Neural cell (in vitro differentiated cells): ENCODE measurements at regions not wholly inside any gene's neighbourhood (a gene's known extent, or its start where the extent isn't known, plus 50 kb on each side); places are given as distances from the start of the nearest gene placed in this dataset.

Experiments
- H2AFZ ChIP-seq: fragments of 200-600, 300-800 bp; sonication (generic), shearing (Covaris generic); 2 replicates; pipeline ENCODE4 v1.6.0; 2014; ENCODE audit warnings: low read depth, mild to moderate bottlenecking, antibody characterized with exemption, low read length, moderate library complexity
- H3F3A ChIP-seq: fragments of 200-600 bp; shearing (Covaris generic); 2 replicates; pipeline ENCODE4 v1.6.1; 2016; ENCODE audit warnings: mild to moderate bottlenecking, moderate library complexity, mixed read lengths, antibody characterized with exemption, low read length; ENCODE audit not compliant: insufficient read depth, poor library complexity, severe bottlenecking
- H3K27ac ChIP-seq: fragments of 200-600, 300-800 bp; sonication (generic), shearing (Covaris generic); 2 replicates; pipeline ENCODE4 v1.5.1; 2014; ENCODE audit warnings: mild to moderate bottlenecking, low read length, moderate library complexity
- H3K27me3 ChIP-seq: fragments of 300-800, 200-600 bp; sonication (generic), shearing (Covaris generic); 2 replicates; pipeline ENCODE4 v1.6.0; 2014; ENCODE audit warnings: mild to moderate bottlenecking, low read depth, low read length, moderate library complexity; ENCODE audit not compliant: insufficient read depth
- H3K36me3 ChIP-seq: fragments of 300-800, 200-600 bp; sonication (generic), shearing (Covaris generic); 2 replicates; pipeline ENCODE4 v1.5.1; 2014; ENCODE audit warnings: mild to moderate bottlenecking, antibody characterized with exemption, low read length, moderate library complexity; ENCODE audit not compliant: insufficient read depth
- H3K4me2 ChIP-seq: fragments of 300-800, 200-600 bp; sonication (generic), shearing (Covaris generic); 2 replicates; pipeline ENCODE4 v1.6.0; 2014; ENCODE audit warnings: mild to moderate bottlenecking, low read length
- H3K4me3 ChIP-seq: fragments of 300-800, 200-600 bp; sonication (generic), shearing (Covaris generic); 2 replicates; pipeline ENCODE4 v1.5.1; 2014; ENCODE audit warnings: mild to moderate bottlenecking, low read length, moderate library complexity
- H3K79me2 ChIP-seq: fragments of 200-600 bp; shearing (Covaris generic); replicated peaks from 2 replicates; pipeline ENCODE4 v1.6.0; 2014; ENCODE audit warnings: mild to moderate bottlenecking, low read length, moderate library complexity; ENCODE audit not compliant: insufficient read depth
- H3K9ac ChIP-seq: fragments of 300-800, 200-600 bp; sonication (generic), shearing (Covaris generic); 2 replicates; pipeline ENCODE4 v1.6.1; 2016; ENCODE audit warnings: mild to moderate bottlenecking, low read length, mixed read lengths
- H3K9me2 ChIP-seq: fragments of 200-600 bp; shearing (Covaris generic); 2 replicates; pipeline ENCODE4 v1.6.1; 2016; ENCODE audit warnings: mild to moderate bottlenecking, low read length, mixed read lengths; ENCODE audit not compliant: insufficient read depth
- H3K9me3 ChIP-seq: fragments of 200-600, 300-800 bp; sonication (generic), shearing (Covaris generic); 2 replicates; pipeline ENCODE4 v1.6.1; 2016; ENCODE audit warnings: mild to moderate bottlenecking, mixed run types, low read length, moderate library complexity, mixed read lengths
- H4K20me1 ChIP-seq: fragments of 200-600 bp; shearing (Covaris generic); 2 replicates; pipeline ENCODE4 v1.6.1; 2016; ENCODE audit warnings: mild to moderate bottlenecking, mixed run types; ENCODE audit not compliant: insufficient read depth
- CTCF ChIP-seq: fragments of 450-650 bp; IDR thresholded peaks from 2 replicates; pipeline ENCODE4 v1.5.1; 2014; ENCODE audit warnings: antibody characterized with exemption, mild to moderate bottlenecking, moderate library complexity; ENCODE audit not compliant: poor library complexity, severe bottlenecking
- EP300 ChIP-seq: fragments of 450-650 bp; conservative IDR thresholded peaks from 2 replicates; pipeline ENCODE4 v1.6.1; 2014; ENCODE audit warnings: antibody characterized with exemption, mild to moderate bottlenecking, moderate library complexity; ENCODE audit not compliant: poor library complexity, severe bottlenecking
- EZH2 ChIP-seq: fragments of 200-600, 300-800 bp; shearing (Covaris generic), sonication (generic); IDR thresholded peaks from 2 replicates; pipeline ENCODE4 v1.6.1; 2014; ENCODE audit warnings: antibody characterized with exemption, low read length, borderline replicate concordance, mild to moderate bottlenecking; ENCODE audit not compliant: insufficient read depth, poor library complexity, severe bottlenecking
- MXI1 ChIP-seq: fragments of 450-650 bp; conservative IDR thresholded peaks from 2 replicates; pipeline ENCODE4 v1.6.1; 2014; ENCODE audit warnings: antibody characterized with exemption, mild to moderate bottlenecking; ENCODE audit not compliant: poor library complexity, severe bottlenecking
- POLR2AphosphoS5 ChIP-seq: IDR thresholded peaks from 2 replicates; pipeline ENCODE4 v1.6.1; 2012
- RAD21 ChIP-seq: fragments of 450-650 bp; conservative IDR thresholded peaks from 2 replicates; pipeline ENCODE4 v1.6.1; 2014; ENCODE audit warnings: antibody characterized with exemption, mild to moderate bottlenecking, moderate library complexity
- REST ChIP-seq: IDR thresholded peaks from 2 replicates; pipeline ENCODE4 v1.6.1; 2012; ENCODE audit warnings: borderline replicate concordance
- SMC3 ChIP-seq: fragments of 450-650 bp; conservative IDR thresholded peaks from 2 replicates; pipeline ENCODE4 v1.6.1; 2014; ENCODE audit warnings: antibody characterized with exemption, mild to moderate bottlenecking, moderate library complexity; ENCODE audit not compliant: poor library complexity
- TAF1 ChIP-seq: IDR thresholded peaks from 2 replicates; pipeline ENCODE4 v1.6.1; 2012; ENCODE audit warnings: low read depth

- no peaks in the 10 kb centered on the region for H3K9me2 ChIP-seq
- no peak overlapping the region for H3K9ac ChIP-seq
- no peak for TF ChIP-seq EZH2
- TF ChIP-seq SMC3: no peak
- no peak for TF ChIP-seq POLR2AphosphoS5
- TF ChIP-seq REST: no peak
- TF ChIP-seq EP300: no peak
- no peak for TF ChIP-seq RAD21
- TF ChIP-seq TAF1: no peak
- TF ChIP-seq CTCF: no peak
- TF ChIP-seq MXI1: no peak
Observed at GRCh38 chr1:71147637-71148360, 67.0 kb upstream of the ZRANB2 start.

GRCh38 chr1:71135571-71135970 is 54.7 kb upstream of the ZRANB2 start:
- H3K9me2 ChIP-seq: no peaks in the 10 kb centered on the region
- H3K4me2 ChIP-seq: no peak overlapping the region
- H3K9ac ChIP-seq: no peak overlapping the region
- no peaks in the 10 kb centered on the region for H3K27me3 ChIP-seq
- H3K27ac ChIP-seq: no peak overlapping the region
- H3K36me3 ChIP-seq: no peaks in the 10 kb centered on the region
- no peaks in the 10 kb centered on the region for H4K20me1 ChIP-seq
- no peaks in the 10 kb centered on the region for H3K79me2 ChIP-seq
- no peaks in the 10 kb centered on the region for H3K9me3 ChIP-seq
- H2AFZ ChIP-seq: no peak overlapping the region
- no peak overlapping the region for H3K4me3 ChIP-seq
- TF ChIP-seq MXI1 (no peak), EZH2 (no peak), EP300 (no peak), CTCF (no peak), TAF1 (no peak), REST (no peak), RAD21 (no peak), SMC3 (no peak), POLR2AphosphoS5 (no peak)
- no peaks in the 10 kb centered on the region for H3F3A ChIP-seq

More at GRCh38 chr1:71147637-71148360, 67.0 kb upstream of the ZRANB2 start:
- no peaks in the 10 kb centered on the region for H4K20me1 ChIP-seq
- no peak overlapping the region for H2AFZ ChIP-seq
- H3F3A ChIP-seq: no peaks in the 10 kb centered on the region
- H3K36me3 ChIP-seq: no peaks in the 10 kb centered on the region
- H3K27me3 ChIP-seq: no peaks in the 10 kb centered on the region
- no peaks in the 10 kb centered on the region for H3K9me3 ChIP-seq
- no peak overlapping the region for H3K4me2 ChIP-seq
- H3K79me2 ChIP-seq: no peaks in the 10 kb centered on the region
- no peak overlapping the region for H3K4me3 ChIP-seq
- no peak overlapping the region for H3K27ac ChIP-seq
